Tibial artery (tissue), 4 donors: ENCODE measurements at regions not wholly inside any gene's neighbourhood (a gene's known extent, or its start where the extent isn't known, plus 50 kb on each side); places are given as distances from the start of the nearest gene placed in this dataset.

Experiments used
- DNase-seq, 2 donors: peaks; one replicate each; pipeline ENCODE4 v3.0.0-alpha.2; 2019
- H3K27ac ChIP-seq, 2 donors: fragments of 200-600 bp; sonication (generic) in 1 of 2; 1 replicate in 1 of 2; 2 replicates in 1 of 2; pipeline ENCODE4 v1.5.1; 2018 to 2019; ENCODE audit warnings: mild to moderate bottlenecking in 1 of 2
- H3K27me3 ChIP-seq, 2 donors: fragments of 200-600 bp; sonication (generic) in 1 of 2; one replicate each; pipeline versions ENCODE4 v1.5.1 to v1.6.0; 2016 to 2019
- H3K36me3 ChIP-seq, 3 donors: fragments of 200-600 bp; sonication (generic) in 2 of 3; one replicate each; pipeline ENCODE4 v1.5.1; 2016 to 2019; ENCODE audit warnings: mild to moderate bottlenecking in 2 of 3
- H3K4me1 ChIP-seq, 4 donors: fragments of 200-600 bp; sonication (generic) in 2 of 4; 1 replicate in 3 of 4; 2 replicates in 1 of 4; pipeline ENCODE4 v1.5.1; 2016 to 2019
- H3K4me3 ChIP-seq, 2 donors: fragments of 200-600 bp; sonication (generic) in 1 of 2; 1 replicate in 1 of 2; 2 replicates in 1 of 2; pipeline ENCODE4 v1.5.1; 2018 to 2019; ENCODE audit warnings: mild to moderate bottlenecking in 2 of 2
- H3K9me3 ChIP-seq, 3 donors: fragments of 200-600 bp; sonication (generic) in 1 of 3; one replicate each; pipeline ENCODE4 v1.5.1; 2016 to 2019
- CTCF ChIP-seq, 2 experiments: fragments of 200-600 bp in 1 of 2; fragments of 450-650 bp in 1 of 2; IDR thresholded peaks; one replicate each; pipeline ENCODE4 v1.5.1; 2017 to 2019; ENCODE audit warnings: antibody characterized with exemption in 2 of 2, mild to moderate bottlenecking in 1 of 2, moderate library complexity in 1 of 2
- intact Hi-C: fragments of 100-400 bp; cut with DNase I; formaldehyde crosslinking; loops from one replicate; pipeline ENCODE4 v1.15.0; 2023; ENCODE audit warnings: low total_unique reads

GRCh38 chr13:74259641-74260040, 125.4 kb upstream of the KLF12 start:
- no peaks in the 10 kb centered on the region for H3K4me1 ChIP-seq
- no peak for TF ChIP-seq CTCF (IDR thresholded peaks at IDR 0.05)
- DNase-seq: no peak

GRCh38 chr13:74258961-74259360, 124.8 kb upstream of the KLF12 start:
- Histone ChIP-seq H3K9me3 (peaks cover 0 to 5% (median 4%) of the 10 kb centered on the region in 3 donors), H3K27ac (no peak overlapping the region), H3K4me3 (no peak overlapping the region), H3K27me3 (no peaks in the 10 kb centered on the region), H3K36me3 (no peaks in the 10 kb centered on the region), H3K4me1 (no peaks in the 10 kb centered on the region)
- intact Hi-C loops: no loop called here
- DNase-seq: no peak
- no peak for TF ChIP-seq CTCF (IDR thresholded peaks at IDR 0.05)

More at GRCh38 chr13:74259641-74260040, 125.4 kb upstream of the KLF12 start:
- Histone ChIP-seq H3K27me3 (no peaks in the 10 kb centered on the region), H3K4me3 (no peak overlapping the region), H3K9me3 (peaks cover 0 to 10% (median 9%) of the 10 kb centered on the region in 3 donors), H3K27ac (no peak overlapping the region), H3K36me3 (no peaks in the 10 kb centered on the region)
- intact Hi-C loops: no loop called here

GRCh38 chr13:74256969-74257368, 122.8 kb upstream of the KLF12 start:
- no peak for DNase-seq
- H3K4me3 ChIP-seq: no peak overlapping the region
- no peak overlapping the region for H3K27ac ChIP-seq
- TF ChIP-seq CTCF (IDR thresholded peaks at IDR 0.05): no peak
- H3K27me3 ChIP-seq: no peaks in the 10 kb centered on the region
- no peaks in the 10 kb centered on the region for H3K4me1 ChIP-seq
- no peaks in the 10 kb centered on the region for H3K9me3 ChIP-seq
- no peaks in the 10 kb centered on the region for H3K36me3 ChIP-seq
- intact Hi-C loops: no loop called here

- peaks cover 0 to 6% (median 0%) of the 10 kb centered on the region in 4 donors for H3K4me1 ChIP-seq
- no peak for DNase-seq
- no peaks in the 10 kb centered on the region for H3K9me3 ChIP-seq
- no peak overlapping the region for H3K27ac ChIP-seq
- intact Hi-C loops: no loop called here
- no peak overlapping the region for H3K4me3 ChIP-seq
- no peak for TF ChIP-seq CTCF (IDR thresholded peaks at IDR 0.05)
- no peaks in the 10 kb centered on the region for H3K27me3 ChIP-seq
- no peaks in the 10 kb centered on the region for H3K36me3 ChIP-seq
These were observed 119.0 kb upstream of the KLF12 start for GRCh38 chr13:74253161-74253560.

GRCh38 chr13:74251778-74252519, 117.7 kb upstream of the KLF12 start:
- Histone ChIP-seq H3K4me1 (peaks cover 0 to 6% (median 0%) of the 10 kb centered on the region in 4 donors), H3K36me3 (no peaks in the 10 kb centered on the region), H3K27ac (no peak overlapping the region), H3K4me3 (no peak overlapping the region), H3K9me3 (no peaks in the 10 kb centered on the region), H3K27me3 (no peaks in the 10 kb centered on the region)
- no peak for TF ChIP-seq CTCF (IDR thresholded peaks at IDR 0.05)
- no peak for DNase-seq
- intact Hi-C loops: no loop called here
